Activated naive CD8-positive, alpha-beta T cell treated with anti-CD3 and anti-CD28 coated beads, Interleukin-2, amount 50 U/mL, for 16 hours (primary cell): ENCODE measurements at regions not wholly inside any gene's neighbourhood (a gene's known extent, or its start where the extent isn't known, plus 50 kb on each side); places are given as distances from the start of the nearest gene placed in this dataset.
"Not testable (repeated sequence)": the region's sequence is repeated elsewhere in the genome, so short reads cannot be mapped to it uniquely, and the experiment has no call there.

Experiments
- DNase-seq: peaks from one replicate; pipeline ENCODE4 v3.0.0-alpha.2; 2020; ENCODE audit warnings: low read depth, low spot score

GRCh38 chr9:81431641-81432040 is 257.7 kb downstream of the TLE1 start:
- DNase-seq = no peak

GRCh38 chr9:81430727-81431126 is 258.6 kb downstream of the TLE1 start:
- DNase-seq = no peak

- no peak for DNase-seq
Measured at GRCh38 chr9:81427870-81428269, 261.5 kb downstream of the TLE1 start.

- no peak for DNase-seq
Measured at GRCh38 chr9:81424431-81424830, 264.9 kb downstream of the TLE1 start.

GRCh38 chr9:81423589-81424326 is 265.6 kb downstream of the TLE1 start:
- no peak for DNase-seq

- DNase-seq = not testable (repeated sequence)
Measured at GRCh38 chr9:81421090-81421489, 268.3 kb downstream of the TLE1 start.

- DNase-seq = no peak
Measured at GRCh38 chr9:81420024-81420423, 269.3 kb downstream of the TLE1 start.

- no peak for DNase-seq
Measured at GRCh38 chr9:81417941-81418340, 271.4 kb downstream of the TLE1 start.

- no peak for DNase-seq
Measured at GRCh38 chr9:81417299-81417675, 272.1 kb downstream of the TLE1 start.

- no peak for DNase-seq
Measured at GRCh38 chr9:81416476-81417298, 272.7 kb downstream of the TLE1 start.

GRCh38 chr9:81414836-81415235 is 274.5 kb downstream of the TLE1 start:
- DNase-seq = no peak

- DNase-seq = no peak
Measured at GRCh38 chr9:81411961-81412360, 277.4 kb downstream of the TLE1 start.

- DNase-seq = no peak
Measured at GRCh38 chr9:81410201-81410600, 279.1 kb downstream of the TLE1 start.

GRCh38 chr9:81408951-81409350 is 280.4 kb downstream of the TLE1 start:
- DNase-seq = no peak

GRCh38 chr9:81404931-81405598 is 284.3 kb downstream of the TLE1 start:
- no peak for DNase-seq

- DNase-seq = no peak
Measured at GRCh38 chr9:81397481-81398381, 291.6 kb downstream of the TLE1 start.

- DNase-seq = no peak
Measured at GRCh38 chr9:81396528-81396927, 292.8 kb downstream of the TLE1 start.

- DNase-seq = no peak
Measured at GRCh38 chr9:81395676-81396054, 293.7 kb downstream of the TLE1 start.

GRCh38 chr9:81394881-81395675 is 294.3 kb downstream of the TLE1 start:
- no peak for DNase-seq

- DNase-seq = no peak
Measured at GRCh38 chr9:81393985-81394811, 295.1 kb downstream of the TLE1 start.
